Brain pericyte (primary cell): ENCODE measurements at regions not wholly inside any gene's neighbourhood (a gene's known extent, or its start where the extent isn't known, plus 50 kb on each side); places are given as distances from the start of the nearest gene placed in this dataset.

Experiments
- DNase-seq: peaks from one replicate; pipeline ENCODE4 v3.0.0-alpha.2; 2012; ENCODE audit warnings: low read depth, low spot score

DNA sequence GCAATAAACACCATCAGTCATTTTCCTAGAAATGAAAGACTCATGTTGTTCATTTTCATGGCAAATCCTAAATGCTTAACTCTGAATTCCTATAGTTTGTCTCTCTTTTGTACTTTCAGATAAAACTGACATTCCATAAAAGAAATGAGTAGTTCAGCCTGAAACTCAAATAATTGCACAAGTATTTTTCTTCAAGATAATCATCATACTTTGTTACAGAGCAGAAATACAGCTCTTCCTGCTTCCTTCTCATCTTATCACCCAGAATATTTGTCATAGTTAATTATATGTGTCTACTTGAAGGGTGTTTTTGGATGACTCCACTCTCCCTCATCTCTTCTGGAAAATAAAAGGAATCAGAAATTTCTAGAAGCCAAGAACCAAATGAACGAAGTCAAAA lies 141.1 kb downstream of the HNMT start:
- DNase-seq, result no peak

DNA sequence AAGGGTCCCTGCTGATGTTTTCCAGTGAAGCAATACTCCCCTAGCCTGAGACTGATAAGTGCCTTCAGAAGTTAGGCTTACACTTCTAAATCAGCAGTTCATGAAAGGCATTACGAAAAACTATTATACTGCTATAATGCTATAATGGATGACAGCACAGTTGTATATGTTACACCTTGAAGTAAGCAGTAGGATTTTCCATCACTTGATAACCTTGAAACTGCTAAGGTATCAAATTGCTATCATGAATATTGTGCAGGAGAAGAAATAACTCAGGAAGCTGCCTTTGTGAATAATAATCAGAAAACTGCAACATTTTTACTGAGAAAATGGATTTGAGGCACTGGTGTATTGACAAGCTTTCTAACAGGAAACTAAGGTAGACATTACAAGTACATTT lies 142.3 kb downstream of the HNMT start:
- no peak for DNase-seq

DNA sequence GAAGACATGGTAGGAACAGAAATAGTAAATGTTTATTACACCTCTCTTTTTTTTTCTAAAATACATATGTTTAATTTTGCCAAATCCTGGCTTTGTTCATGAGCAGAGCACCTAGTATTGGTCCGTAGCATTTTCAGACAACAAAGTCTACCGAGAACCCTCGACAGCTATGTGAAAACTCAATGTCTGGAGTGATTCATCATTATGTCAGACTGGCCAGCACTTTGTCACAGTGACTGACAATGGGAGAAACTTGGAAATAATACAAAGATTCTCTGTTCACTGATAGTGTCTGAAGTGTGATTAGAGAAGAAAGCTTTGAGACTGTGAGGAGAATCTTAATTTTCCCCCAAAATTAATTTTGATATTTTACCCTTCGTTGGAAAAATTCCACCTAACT lies 143.0 kb downstream of the HNMT start:
- DNase-seq, result no peak

DNA sequence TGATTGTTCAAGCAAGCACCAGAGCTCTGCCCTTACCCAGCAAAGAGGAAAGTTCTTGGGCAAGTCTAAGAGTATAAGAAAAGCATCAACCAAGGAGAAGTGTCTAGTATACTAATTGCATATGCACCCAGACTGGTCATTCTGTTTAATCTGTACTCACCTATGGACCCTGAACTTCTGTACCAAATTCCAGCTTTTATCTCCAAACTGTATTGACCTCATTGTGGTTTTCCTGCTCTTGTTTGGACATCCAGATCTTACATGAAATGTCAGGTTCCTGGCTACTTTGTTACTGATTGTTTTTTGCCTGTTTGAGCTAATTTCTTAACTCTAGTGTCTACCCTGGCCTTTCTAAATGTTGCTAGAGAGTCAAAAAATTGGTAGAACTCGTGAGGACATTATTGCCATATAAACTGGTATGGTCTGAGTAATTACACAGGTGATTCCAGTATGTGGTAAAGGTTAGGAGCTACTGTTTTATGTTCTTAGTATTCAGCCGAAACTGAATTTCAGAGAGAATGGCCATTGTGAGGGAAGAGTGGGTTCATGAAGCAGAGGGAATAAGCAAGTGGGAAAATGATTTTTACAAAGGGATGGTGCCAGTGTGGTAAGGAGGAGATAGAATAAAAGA lies 146.3 kb downstream of the HNMT start:
- DNase-seq, result no peak

DNA sequence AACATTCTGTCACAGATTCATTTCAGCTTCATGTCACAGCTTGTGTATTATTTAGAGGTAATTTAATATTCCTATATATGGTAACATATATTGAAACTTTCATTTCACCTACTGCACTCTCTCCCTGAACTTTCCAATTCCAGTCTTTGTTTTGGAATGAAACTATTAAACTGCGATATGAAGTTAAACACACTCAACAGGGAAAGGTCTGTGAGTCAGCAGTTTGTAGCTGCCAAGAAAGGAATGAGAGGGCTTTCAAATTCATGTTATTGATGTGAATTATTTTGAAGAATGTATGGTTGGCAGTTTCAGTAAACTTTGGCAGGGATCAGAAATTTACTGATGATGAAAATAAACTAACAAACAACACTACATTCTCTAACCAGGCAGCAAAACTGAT lies 148.3 kb downstream of the HNMT start:
- no peak for DNase-seq

DNA sequence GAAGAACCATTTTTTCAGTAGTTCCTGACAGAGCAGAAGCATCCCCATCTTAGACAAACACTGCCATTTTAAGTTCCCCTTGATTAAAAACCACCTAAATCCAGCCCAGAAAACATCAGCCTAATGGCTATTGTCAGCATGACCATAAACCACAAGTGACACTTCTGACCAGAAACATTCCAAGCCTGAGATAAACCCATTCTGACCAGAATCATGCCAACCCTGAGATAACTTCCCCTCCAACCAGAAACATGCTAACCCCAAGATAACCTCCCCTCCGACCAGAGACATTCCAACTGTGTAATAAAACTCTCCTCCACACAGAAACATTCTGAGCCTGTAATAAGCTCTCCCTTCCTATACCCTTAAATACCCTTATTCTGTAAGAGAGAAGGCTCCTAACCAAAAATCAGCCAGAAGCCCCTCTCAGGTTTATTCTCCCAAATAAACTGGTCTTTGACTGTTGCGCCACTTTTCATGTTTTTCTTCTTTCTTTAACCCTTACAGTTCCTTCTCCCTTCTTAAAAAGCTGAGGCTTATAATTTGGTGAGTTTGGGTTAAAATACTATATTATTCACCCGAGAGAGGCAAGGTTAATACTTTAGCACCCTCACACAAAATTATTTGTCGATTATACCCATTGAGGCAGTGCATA lies 149.7 kb downstream of the HNMT start:
- DNase-seq, result no peak

DNA sequence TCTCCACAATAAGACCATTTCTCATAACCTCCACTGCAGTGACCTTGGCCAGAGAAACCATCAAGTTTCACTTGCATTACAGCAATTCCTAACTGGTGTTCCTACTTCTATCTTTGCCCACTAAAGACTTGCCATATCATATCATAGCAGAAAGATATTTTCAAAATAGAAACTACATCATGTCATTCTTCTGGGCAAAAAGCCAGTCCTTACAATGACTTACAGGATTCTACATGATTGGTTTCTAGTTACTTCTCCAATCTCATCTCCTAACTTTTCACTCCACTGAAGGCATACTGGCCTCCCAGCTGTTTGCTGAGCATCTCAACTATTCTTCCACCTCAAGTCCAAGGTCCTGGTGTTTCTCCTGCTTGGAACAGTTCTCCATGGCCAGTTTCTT lies 151.4 kb downstream of the HNMT start:
- no peak for DNase-seq

DNA sequence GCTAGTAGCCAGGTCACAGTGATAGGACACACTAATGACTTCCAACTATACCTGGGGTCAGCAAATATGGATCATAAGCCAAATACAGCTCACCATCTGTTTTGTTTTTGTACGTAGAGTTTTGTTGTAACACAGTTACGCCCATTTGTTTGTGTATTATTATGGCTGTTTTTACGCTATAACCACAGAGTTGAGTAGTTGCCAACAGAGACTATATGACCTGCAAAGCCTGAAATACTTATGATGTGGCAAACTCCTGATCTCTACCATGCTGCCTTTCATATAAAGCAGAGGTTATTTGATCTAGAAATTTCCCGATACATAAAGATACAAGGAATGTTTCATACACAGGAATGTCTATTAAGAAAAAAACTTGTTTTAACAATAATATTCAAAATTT lies 152.2 kb downstream of the HNMT start:
- no peak for DNase-seq

DNA sequence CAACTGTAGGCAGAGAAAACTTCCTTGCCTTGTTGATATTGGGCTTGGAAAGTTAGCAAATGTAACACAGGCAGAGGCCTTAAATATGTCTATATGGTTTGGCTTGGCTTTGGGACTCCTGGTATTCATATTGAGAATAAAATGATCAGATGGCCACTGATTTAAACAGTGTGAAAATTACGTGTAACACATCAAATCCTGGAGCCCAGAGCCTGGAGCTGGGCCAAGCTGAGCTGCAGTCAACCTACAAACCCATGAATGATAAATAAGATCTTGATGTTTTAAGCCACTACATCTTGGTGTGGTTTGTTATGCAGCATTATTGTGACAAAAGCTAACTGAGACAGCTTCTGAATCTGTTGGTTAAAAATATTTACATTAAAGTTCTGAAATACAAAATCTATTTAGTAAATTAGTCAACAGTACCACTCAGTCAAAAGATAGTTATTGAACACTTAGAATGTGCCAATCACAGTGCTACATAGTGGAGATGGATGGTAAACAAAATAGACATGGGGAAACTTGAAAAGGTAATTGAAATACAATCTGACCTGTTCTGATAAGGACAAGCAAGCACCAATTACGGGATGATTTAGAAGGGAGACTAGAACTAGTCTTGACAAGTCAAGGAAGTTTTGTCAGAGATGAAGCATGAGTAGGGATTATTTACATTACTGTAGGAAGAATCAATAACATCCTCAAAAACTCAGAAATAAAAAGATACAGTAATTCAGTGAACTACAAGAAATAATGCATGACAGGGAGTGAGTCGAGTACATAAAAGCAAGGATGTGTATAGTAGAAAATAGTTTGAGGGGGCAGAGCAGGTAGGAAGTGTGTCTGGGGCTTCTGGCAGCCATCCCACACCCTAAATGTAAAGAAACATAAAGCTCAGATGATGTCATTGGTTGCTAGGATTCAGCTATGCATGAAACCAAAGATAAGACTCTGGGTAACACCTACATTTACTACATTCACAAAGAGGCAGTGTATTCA lies 157.7 kb downstream of the HNMT start:
- no peak for DNase-seq

DNA sequence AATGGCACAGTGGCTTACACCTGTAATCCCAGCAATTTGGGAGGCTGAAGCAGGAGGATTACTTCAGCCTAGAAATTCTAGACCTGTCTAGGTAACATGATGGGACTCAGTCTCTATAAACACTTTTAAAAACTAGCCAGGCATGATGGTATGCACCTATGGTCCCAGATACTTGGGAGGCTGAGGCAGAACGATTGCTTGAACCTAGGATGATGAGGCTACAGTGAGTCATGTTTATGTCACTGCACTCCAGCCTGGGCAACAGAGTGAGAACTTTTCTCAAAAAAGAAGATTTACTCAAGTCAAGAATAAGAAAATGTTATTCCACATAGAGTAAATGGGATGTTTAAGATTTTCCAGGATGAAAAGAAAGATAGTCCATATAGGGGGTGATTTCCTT lies 158.6 kb downstream of the HNMT start:
- no peak for DNase-seq

DNA sequence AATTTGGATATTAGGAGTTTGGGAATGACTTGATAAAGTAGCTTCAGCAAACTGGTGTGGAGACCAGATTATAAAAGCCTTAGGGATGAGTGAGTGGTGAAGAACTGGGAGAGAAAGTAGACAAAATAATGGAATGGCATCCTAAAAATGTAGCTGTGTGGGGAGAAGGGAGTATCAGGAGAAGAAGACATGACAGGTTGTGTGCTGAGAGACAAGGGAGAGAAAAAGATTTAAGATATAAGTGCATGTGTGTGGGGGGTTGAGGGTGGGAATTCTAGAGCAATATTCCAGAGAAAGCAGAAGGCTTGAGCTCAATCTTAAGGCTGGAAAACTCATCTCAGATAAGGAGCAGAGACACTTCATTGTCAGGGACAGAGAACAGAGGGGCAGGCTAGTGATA lies 159.5 kb downstream of the HNMT start:
- no peak for DNase-seq

DNA sequence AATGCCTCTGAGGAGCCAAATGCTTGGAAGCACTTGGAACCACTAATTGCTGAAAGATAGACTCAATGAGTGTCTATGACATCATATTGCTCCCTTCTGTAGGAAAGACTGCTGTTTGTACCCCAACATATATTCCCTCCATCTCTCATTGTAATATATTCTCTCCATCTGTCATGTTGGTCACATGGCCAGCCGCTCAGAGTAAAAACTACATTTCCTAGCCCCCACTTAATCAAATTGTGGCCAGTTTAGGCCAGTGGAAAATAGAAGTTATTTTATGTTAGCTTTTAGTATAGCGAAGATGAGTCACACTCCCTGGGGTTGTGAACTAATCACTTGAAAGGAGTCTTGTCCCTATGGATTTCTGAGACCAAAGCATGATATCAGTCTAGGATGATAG lies 160.2 kb downstream of the HNMT start:
- DNase-seq, result no peak

DNA sequence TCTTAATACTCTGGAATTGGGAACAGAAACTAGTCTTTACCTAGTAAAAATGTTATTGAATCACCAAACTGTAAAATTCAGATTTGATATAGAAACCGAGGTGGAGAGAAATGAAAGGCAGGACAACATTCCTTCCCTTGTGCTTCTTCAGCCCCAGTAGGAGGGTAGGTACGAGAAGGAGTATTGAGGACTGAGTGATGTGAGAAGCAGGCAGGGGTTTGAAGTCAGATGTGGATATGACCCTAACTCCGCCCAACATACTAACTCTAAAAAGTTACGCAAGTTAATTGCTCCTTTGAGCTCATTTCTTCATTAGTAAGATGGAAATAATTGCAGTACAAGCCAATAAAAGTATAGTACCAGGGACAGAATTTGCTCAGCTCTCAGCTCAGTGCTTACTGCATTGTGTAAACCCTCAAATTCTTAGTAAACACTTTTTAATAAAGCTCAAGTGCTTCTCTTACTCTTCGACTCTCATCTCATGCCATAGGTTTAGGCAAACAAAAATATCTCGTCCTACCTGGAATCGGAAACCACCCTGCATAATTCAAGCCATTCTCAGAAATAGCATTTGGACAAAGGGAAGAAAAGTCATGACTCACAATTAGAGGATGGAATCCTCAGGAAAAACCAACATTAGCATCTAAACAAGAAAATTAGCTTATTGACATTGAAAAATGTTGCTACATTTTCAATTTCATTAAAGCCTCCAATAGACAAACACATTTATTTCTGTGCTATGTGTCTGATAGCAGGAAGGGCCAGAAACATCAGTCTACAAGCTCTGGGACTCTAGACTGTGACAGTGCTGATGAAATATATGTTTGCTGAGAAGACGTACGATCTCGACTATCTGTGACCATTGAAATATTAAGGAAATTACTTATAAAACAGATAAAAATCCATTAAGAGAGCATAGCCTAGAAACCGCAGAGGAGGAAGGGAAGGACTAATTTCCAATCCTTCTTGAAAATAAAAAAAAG lies 161.3 kb downstream of the HNMT start:
- DNase-seq, result no peak

DNA sequence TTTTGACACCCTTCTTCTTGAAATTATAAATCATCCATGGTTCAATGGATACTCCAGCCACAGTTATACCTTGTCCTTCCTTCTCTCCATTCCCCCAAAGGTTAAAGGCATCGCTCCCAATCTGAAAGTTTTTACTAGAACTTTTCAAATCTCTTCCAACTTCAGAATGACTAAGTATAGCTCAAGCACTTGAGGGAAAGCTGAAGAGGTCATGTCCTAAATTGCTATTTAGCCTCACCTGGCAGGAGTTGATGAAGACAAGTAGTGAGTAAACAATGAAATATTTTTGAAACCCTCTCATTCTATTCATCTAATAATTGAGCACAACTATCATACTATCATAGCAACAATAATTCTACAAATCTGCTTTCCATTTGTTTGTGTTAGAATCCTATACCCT lies 167.8 kb downstream of the HNMT start:
- DNase-seq, result no peak

DNA sequence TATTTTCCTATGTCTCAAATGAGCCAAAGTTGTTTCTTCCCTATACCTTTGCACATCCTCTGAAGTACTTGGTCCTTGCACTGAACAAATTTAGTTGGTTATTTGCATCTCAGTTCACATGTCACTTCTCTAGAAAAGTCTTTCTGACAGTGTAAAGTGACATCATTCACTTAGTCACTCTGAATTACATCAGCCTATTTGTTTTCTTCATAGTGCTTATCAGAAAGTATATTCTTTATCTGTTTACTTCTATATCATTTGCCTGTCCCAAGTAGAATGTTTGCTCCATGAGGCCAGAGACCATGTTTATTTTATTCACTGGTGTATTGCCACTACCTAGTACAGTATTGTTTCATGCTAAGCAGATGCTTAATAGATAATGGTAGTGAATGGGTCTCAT lies 173.7 kb downstream of the HNMT start:
- DNase-seq, result no peak

DNA sequence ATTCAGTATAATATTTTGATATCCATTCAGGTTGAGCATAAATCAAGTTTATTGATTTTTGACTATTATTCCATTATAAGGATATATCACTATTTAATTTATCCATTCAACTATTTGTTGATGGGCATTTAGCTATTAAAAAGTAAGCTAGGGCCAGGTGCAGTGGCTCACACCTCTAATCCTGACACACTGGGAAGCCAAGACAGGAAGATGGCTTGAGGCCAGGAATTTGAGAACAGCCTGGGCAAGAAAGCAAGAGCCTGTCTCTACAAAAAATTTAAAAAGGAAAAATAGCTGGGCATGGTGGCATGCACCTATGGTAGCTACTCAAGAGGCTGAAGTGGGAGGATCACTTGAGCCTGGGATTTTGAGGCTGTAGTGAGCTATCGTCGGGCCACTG lies 183.5 kb downstream of the HNMT start:
- no peak for DNase-seq

DNA sequence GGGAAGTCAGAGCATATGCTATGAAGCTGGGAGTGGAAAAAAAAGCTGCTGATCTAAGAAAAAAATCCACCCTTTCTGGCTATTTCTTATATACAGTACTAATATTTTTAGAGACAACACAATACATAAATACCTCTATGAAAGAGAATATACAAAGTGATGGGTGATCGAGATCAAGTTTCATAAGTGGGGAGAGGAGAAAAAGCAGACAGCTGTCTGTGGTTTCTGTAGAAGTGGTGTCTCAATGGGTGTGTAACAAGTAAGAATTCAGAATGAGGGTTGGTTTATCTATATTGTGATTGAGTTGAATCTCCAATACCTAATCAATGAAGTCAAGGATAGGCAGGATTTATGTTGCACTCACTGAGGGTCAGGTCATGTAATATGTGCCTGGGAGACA lies 191.0 kb downstream of the HNMT start:
- DNase-seq, result no peak

DNA sequence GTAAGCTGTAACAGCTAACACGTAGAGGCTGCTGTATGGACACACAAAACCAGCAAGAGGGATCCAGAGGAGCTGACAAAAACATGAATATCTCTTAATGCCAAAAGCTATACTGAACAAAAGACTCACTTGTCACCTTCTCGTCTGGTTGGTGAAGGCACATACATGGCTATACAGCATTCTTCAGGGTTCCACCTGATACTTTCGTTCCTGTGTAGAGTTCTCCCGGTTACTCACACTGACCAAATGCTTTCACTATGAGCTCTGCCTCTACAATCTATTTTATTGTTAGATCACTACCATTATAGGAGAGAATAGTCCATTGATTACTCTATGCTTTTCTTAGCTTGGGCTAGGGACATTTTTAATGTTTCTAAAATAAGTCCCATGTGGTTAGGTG lies 193.1 kb downstream of the HNMT start:
- no peak for DNase-seq

DNA sequence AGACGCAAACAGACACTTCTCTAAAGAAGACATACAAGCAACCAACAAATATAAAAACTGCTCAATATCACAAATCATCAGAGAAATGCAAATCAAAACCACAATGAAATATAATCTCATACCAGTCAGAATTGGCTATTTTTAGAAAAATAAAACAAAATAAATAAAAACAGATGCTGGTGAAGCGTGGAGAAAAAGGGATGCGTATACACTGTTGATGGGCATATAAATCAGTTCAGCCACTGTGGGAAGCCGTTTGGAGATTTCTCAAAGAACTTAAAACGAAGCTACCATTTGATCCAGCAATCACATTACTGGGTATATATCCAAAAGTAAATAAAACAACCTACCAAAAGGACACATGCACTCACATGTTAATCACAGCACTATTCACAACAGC lies 206.2 kb downstream of the HNMT start:
- DNase-seq, result no peak

DNA sequence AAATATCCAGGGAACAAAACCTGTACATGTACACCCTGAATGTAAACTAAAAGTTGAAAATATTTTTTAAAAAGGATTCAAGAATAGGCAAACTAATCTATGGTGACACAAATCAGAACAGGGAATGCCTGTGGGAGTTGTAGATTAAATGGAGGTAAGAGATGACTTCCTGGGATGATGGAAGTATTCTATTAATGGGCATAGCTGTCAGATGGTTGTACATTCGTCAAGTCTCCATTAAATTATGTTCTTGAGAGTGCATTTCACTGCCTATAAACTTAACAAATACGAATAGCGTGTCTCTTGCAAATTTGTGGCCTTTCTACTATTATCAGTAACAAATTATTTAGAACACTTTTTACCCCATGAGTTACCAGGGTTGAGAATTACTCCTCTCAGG lies 207.0 kb downstream of the HNMT start:
- no peak for DNase-seq

DNA sequence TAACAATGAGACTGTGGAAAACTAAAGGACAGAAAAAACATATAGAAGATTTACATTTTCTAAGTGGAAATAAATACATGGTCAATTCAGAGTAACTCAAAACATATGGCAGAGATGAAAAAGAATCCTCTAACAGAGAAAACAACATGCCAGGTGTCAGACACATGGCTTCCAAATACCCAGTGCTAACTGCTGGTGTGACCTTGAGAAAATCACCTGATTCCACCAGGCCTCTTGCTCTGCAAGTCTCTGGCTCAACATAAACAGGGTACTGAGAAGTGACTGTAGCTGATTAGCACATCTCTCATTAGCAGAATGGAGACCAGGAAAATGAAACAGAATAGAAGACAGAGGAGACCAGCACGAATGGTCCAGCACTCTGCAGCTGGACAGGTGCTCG lies 210.8 kb downstream of the HNMT start:
- DNase-seq, result no peak
